ENCODE measurements at regions not wholly inside any gene's neighbourhood (a gene's known extent, or its start where the extent isn't known, plus 50 kb on each side); places are given as distances from the start of the nearest gene placed in this dataset.

DNA sequence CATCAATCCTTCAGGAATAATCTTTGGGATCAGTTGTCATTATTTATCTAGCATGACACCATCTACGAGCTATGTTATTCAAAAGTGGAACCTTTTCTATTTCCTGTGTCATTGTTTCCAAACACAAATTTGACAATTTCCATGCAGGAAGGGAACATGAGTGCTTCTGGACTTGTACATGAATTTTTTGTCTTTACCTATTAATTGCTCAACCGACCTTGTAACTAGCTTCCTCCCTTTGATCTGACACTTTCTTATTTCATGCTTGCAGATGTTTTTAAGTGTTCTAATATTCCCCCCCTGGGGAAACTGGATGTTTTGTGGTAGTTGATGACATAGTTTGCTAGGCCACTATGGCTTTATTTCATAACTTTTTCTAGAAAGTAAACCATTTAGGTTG is 139.4 kb downstream of the BMP2 start:
- TF ChIP-seq EZH2phosphoT487 (IDR thresholded peaks at IDR 0.05; ENCODE audit: unreplicated experiment) (no peak), REST (IDR thresholded peaks at IDR 0.05; ENCODE audit: unreplicated experiment) (no peak), JUNB (IDR thresholded peaks at IDR 0.05; ENCODE audit: unreplicated experiment) (no peak), POLR2AphosphoS5 (IDR thresholded peaks at IDR 0.05; ENCODE audit: low read depth) (no peak), EZH2 (IDR thresholded peaks at IDR 0.05; ENCODE audit: low read depth, unreplicated experiment) (no peak)
- TF ChIP-seq, protein P1, sequence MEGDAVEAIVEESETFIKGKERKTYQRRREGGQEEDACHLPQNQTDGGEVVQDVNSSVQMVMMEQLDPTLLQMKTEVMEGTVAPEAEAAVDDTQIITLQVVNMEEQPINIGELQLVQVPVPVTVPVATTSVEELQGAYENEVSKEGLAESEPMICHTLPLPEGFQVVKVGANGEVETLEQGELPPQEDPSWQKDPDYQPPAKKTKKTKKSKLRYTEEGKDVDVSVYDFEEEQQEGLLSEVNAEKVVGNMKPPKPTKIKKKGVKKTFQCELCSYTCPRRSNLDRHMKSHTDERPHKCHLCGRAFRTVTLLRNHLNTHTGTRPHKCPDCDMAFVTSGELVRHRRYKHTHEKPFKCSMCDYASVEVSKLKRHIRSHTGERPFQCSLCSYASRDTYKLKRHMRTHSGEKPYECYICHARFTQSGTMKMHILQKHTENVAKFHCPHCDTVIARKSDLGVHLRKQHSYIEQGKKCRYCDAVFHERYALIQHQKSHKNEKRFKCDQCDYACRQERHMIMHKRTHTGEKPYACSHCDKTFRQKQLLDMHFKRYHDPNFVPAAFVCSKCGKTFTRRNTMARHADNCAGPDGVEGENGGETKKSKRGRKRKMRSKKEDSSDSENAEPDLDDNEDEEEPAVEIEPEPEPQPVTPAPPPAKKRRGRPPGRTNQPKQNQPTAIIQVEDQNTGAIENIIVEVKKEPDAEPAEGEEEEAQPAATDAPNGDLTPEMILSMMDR (conservative IDR thresholded peaks at IDR 0.05; ENCODE audit: low read depth in 2 of 2), result no peak

All from GM23338 (cell line).